Adipocyte (in vitro differentiated cells): ENCODE measurements at regions not wholly inside any gene's neighbourhood (a gene's known extent, or its start where the extent isn't known, plus 50 kb on each side); places are given as distances from the start of the nearest gene placed in this dataset.
"Not testable (repeated sequence)": the region's sequence is repeated elsewhere in the genome, so short reads cannot be mapped to it uniquely, and the experiment has no call there.

Experiments used
- DNase-seq: peaks from one replicate; pipeline ENCODE4 v3.0.0-alpha.2; 2015; ENCODE audit warnings: low read depth
- H3K27me3 ChIP-seq: replicated peaks from 2 replicates; pipeline ENCODE4 v1.7.0; 2013; ENCODE audit warnings: mild to moderate bottlenecking, low read length, moderate library complexity; ENCODE audit not compliant: control insufficient read depth, insufficient read depth
- H3K36me3 ChIP-seq: 2 replicates; pipeline ENCODE4 v1.7.0; 2013; ENCODE audit warnings: low read length, mild to moderate bottlenecking, moderate library complexity; ENCODE audit not compliant: control insufficient read depth, insufficient read depth, severe bottlenecking
- H3K4me1 ChIP-seq: 2 replicates; pipeline ENCODE4 v1.7.0; 2013; ENCODE audit warnings: mild to moderate bottlenecking, low read length, moderate library complexity; ENCODE audit not compliant: control insufficient read depth, insufficient read depth
- H3K4me3 ChIP-seq: 2 replicates; pipeline ENCODE4 v1.7.0; 2013; ENCODE audit warnings: mild to moderate bottlenecking, low read length, moderate library complexity
- H3K9ac ChIP-seq: 2 replicates; pipeline ENCODE4 v1.7.0; 2013; ENCODE audit warnings: mild to moderate bottlenecking, low read length, moderate library complexity
- H3K9me3 ChIP-seq: 2 replicates; pipeline ENCODE4 v1.7.0; 2013; ENCODE audit warnings: mild to moderate bottlenecking, low read length, moderate library complexity; ENCODE audit not compliant: control insufficient read depth

DNA sequence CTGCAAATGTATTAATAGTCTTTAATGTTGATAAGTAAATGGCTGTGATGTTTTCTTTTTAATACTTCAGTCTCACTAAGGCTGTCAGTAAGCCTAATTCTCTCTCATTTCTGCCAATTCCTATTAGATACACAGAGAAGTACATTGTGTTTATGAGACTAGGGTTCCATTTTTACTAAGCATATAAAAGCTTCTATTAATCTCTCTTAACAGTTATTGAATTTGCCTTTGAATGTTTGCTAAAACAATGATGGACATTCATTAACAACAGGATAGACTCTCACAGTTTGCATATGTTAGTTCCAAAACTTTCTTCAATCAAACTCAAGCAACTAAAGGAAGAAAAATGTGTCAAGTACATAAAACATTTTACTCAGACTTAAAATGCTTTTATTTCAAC lies 659.3 kb downstream of the TLE1 start:
- no peaks in the 10 kb centered on the region for H3K9me3 ChIP-seq
- H3K4me3 ChIP-seq, result no peak overlapping the region
- no peak overlapping the region for H3K9ac ChIP-seq
- no peaks in the 10 kb centered on the region for H3K27me3 ChIP-seq
- no peak for DNase-seq
- peaks cover 14% of the 10 kb centered on the region for H3K4me1 ChIP-seq
- no peaks in the 10 kb centered on the region for H3K36me3 ChIP-seq

DNA sequence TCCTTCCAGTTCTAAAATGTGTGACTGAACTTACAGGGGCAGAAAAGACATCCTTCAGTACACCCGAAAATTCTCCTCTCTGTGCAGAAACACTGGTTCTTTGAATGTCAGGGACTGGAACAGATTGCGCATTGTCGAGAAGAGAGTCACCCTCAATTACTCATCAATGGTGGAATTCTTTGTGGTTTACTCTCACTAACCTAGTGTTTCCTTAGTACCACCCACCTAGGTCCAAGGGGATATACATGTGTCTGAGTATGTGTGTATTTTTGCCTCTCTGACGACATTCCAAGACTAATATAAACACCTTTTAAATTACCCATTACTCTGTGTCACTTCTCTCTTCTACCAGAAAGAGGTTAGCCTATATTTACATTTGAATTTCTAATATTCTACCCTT lies 660.8 kb downstream of the TLE1 start:
- Histone ChIP-seq H3K9me3 (no peaks in the 10 kb centered on the region), H3K27me3 (no peaks in the 10 kb centered on the region), H3K4me1 (peaks cover 14% of the 10 kb centered on the region), H3K36me3 (no peaks in the 10 kb centered on the region), H3K9ac (no peak overlapping the region), H3K4me3 (no peak overlapping the region)
- DNase-seq, result peak; percentile 86

DNA sequence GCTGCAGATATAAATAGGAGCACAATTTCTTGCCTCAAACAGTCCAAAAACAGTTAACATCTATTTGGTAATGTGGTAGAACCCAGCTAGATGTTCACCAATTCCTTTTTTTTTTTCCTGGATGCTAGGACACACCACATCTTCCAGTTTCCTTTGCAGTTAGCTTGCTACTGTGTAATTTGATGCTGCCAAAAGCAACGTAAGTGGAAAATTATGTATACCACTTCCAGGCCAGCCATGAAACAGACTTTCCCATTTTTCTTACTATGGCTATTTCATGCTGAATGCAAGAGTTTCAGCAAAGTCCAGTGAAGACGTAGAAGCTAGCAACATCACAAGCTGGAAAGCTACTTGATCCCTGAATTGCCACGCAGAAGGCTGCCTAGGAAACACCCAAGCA lies 667.2 kb downstream of the TLE1 start:
- no peaks in the 10 kb centered on the region for H3K4me1 ChIP-seq
- no peak overlapping the region for H3K9ac ChIP-seq
- peak; percentile 5 for DNase-seq
- no peaks in the 10 kb centered on the region for H3K27me3 ChIP-seq
- no peak overlapping the region for H3K4me3 ChIP-seq
- no peaks in the 10 kb centered on the region for H3K9me3 ChIP-seq
- H3K36me3 ChIP-seq, result no peaks in the 10 kb centered on the region

DNA sequence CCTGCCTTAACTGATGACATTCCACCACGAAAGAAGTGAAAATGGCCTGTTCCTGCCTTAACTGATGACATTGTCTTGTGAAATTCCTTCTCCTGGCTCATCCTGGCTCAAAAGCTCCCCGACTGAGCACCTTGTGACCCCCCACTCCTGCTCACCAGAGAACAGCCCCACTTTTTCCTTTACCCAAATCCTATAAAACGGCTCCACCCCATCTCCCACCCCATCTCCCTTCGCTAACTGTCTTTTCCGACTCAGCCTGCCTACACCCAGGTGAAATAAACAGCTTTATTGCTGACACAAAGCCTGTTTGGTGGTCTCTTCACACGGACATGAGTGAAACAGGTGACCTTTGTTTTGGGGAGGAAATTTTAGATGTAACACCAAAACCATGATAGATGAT lies 674.4 kb downstream of the TLE1 start:
- H3K36me3 ChIP-seq, H3K4me1 ChIP-seq, H3K4me3 ChIP-seq, H3K27me3 ChIP-seq, H3K9me3 ChIP-seq, H3K9ac ChIP-seq, DNase-seq: not testable (repeated sequence)

DNA sequence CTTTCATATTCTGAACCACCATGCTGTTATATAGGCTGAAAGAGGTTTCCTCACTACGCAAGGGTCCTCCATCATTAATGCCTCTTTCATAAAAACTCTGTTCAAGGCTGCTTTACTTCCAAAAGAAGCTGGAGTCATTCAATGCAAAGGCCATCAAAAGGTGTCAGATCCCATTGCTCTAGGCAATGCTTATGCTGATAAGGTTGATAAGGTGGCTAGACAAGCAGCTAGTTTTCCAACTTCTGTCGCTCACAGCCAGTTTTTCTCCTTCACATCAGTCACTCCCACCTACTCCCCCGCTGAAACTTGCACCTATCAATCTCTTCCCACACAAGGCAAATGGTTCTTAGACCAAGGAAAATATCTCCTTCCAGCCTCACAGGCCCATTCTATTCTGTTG lies 676.2 kb downstream of the TLE1 start:
- DNase-seq, H3K9ac ChIP-seq, H3K4me3 ChIP-seq, H3K4me1 ChIP-seq, H3K9me3 ChIP-seq, H3K36me3 ChIP-seq, H3K27me3 ChIP-seq: not testable (repeated sequence)

DNA sequence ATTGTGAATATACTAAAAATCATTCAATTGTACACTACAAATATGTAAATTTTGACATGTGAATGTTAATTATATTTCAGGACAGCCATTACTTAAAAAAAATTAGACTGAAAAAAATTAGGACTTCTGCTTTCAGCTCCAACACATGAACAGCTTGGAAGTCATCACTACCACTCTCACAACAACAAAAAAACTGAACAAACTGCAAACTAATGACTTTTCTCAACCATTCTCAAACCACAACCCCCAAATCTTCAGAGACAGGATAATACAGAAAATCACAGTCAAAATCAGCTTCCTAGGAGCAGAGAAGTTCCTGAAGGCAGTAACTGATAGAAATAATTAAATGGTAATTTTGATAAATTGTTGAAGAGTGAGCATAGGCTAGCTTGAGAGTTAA lies 686.4 kb downstream of the TLE1 start:
- Histone ChIP-seq H3K36me3 (no peaks in the 10 kb centered on the region), H3K9ac (no peak overlapping the region), H3K4me3 (no peak overlapping the region), H3K27me3 (no peaks in the 10 kb centered on the region), H3K9me3 (peaks cover 11% of the 10 kb centered on the region), H3K4me1 (no peaks in the 10 kb centered on the region)
- DNase-seq, result no peak

DNA sequence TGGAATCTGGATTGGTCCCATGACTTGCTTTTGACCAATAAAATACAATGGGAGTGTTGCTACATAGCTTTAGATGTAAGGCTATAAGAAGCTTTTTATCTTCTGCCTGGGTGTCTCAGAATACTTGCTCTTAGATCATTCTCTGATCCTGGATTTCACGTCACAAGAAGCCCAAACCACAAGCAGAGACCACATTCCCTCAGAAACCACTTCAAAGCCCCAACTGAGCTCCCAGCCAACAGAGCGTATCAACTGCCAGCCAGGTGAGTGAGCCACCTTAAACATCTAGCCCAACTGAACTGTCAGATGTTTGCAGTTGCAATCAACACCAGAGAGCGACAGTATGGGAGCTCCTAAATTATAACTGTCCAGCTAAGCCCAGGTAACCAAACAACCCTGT lies 687.1 kb downstream of the TLE1 start:
- no peaks in the 10 kb centered on the region for H3K36me3 ChIP-seq
- H3K9ac ChIP-seq, result no peak overlapping the region
- DNase-seq, result no peak
- H3K27me3 ChIP-seq, result no peaks in the 10 kb centered on the region
- no peaks in the 10 kb centered on the region for H3K4me1 ChIP-seq
- no peak overlapping the region for H3K4me3 ChIP-seq
- H3K9me3 ChIP-seq, result peaks cover 9% of the 10 kb centered on the region

DNA sequence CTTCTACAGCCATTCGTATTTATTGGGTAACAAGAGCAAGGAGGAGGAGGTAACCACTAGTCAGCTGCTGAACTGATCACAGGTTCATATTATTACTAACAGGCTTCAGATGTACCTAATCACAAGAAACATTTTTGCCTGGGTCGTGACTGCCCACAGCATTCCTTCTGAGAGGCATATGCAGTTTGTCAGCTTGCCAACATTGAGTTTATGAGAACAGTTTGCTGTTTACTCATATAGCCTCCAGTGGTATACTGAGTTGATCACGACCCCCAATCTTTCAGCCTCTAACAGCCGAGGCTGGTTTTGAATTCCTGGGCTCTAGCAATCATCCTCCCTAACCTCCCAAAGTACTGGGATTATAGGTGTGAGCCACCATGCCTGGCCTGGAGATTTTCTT lies 693.6 kb downstream of the TLE1 start:
- no peaks in the 10 kb centered on the region for H3K4me1 ChIP-seq
- no peak overlapping the region for H3K9ac ChIP-seq
- H3K4me3 ChIP-seq, result no peak overlapping the region
- peak; percentile 71 for DNase-seq
- H3K27me3 ChIP-seq, result no peaks in the 10 kb centered on the region
- H3K9me3 ChIP-seq, result peaks cover 3% of the 10 kb centered on the region
- no peaks in the 10 kb centered on the region for H3K36me3 ChIP-seq

DNA sequence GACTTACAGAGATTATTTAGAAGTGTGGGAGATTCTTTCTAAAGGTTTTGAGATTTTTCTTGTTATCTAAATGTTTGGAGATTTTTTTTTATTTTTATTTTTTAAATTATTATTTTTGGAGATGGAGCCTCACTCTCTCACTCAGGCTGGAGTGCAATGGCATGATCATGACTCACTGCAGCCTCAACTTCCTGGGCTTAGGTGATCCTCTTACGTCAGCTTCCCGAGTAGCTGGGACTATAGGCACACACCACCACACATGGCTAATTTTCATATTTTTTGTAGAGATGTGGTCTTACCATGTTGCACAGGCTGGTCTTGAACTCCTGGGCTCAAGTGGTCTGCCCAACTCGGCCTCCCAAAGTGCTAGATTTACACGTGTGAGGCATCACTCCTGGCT lies 694.5 kb downstream of the TLE1 start:
- H3K36me3 ChIP-seq, result no peaks in the 10 kb centered on the region
- H3K9me3 ChIP-seq, result peaks cover 3% of the 10 kb centered on the region
- peak; percentile 5 for DNase-seq
- H3K4me1 ChIP-seq, result no peaks in the 10 kb centered on the region
- no peak overlapping the region for H3K4me3 ChIP-seq
- no peak overlapping the region for H3K9ac ChIP-seq
- no peaks in the 10 kb centered on the region for H3K27me3 ChIP-seq

DNA sequence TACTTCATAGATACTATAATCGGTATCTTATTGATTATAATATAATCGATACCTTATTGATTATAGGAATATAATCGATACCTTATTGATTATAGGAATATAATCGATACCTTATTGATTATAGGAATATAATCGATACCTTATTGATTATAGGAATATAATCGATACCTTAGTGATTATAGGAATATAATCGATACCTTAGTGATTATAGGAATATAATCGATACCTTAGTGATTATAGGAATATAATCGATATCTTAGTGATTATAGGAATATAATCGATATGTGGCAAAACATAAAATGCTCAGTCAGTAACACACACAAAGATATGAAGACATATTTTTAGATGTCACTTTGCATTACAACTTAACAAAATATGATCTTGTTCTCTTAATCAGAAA lies 703.8 kb downstream of the TLE1 start:
- H3K27me3 ChIP-seq, H3K4me1 ChIP-seq, H3K36me3 ChIP-seq, DNase-seq, H3K4me3 ChIP-seq, H3K9ac ChIP-seq, H3K9me3 ChIP-seq: not testable (repeated sequence)

DNA sequence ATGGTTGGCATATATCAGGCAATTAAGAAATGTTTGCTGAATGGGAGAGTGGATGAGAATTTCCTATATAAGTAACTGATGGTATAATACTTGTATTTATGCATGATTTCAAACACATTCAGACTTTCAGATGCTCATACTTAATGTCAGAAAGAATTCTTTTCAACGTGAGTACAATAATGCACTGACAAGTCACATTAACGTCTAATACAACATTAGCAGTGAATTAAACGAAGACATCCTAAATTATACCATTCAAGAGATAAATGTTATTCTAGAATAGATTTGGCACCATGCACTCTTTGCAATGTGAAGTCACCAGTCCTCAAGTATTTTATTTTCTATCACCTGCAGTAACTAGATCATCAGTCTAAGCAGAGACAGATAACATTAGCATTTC lies 712.9 kb downstream of the TLE1 start:
- no peak overlapping the region for H3K4me3 ChIP-seq
- no peak for DNase-seq
- H3K27me3 ChIP-seq, result no peaks in the 10 kb centered on the region
- no peaks in the 10 kb centered on the region for H3K4me1 ChIP-seq
- H3K9me3 ChIP-seq, result peaks cover 16% of the 10 kb centered on the region
- H3K9ac ChIP-seq, result no peak overlapping the region
- no peaks in the 10 kb centered on the region for H3K36me3 ChIP-seq

DNA sequence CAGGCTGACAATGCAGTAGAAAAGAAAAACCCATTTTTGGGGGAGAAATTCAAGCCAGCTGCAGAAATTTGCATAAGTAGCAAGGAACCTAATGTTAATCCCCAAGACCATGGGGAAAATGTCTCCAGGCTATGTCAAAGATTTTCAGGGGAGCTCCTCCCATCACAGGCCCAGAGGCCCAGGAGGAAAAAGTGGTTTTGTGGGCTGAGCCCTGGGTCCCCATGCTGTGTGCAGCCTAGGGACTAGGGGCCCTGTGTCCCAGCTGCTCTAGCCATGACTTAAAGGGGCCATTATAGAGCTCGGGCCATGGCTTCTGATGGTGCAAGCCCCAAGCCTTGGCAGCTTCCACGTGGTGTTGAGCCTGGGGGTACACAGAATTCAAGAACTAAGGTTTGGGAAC lies 719.0 kb downstream of the TLE1 start:
- not testable (repeated sequence) for H3K4me3 ChIP-seq, DNase-seq, H3K9ac ChIP-seq, H3K4me1 ChIP-seq, H3K9me3 ChIP-seq, H3K27me3 ChIP-seq, H3K36me3 ChIP-seq
